KBM-7 (cell line): ENCODE measurements at regions not wholly inside any gene's neighbourhood (a gene's known extent, or its start where the extent isn't known, plus 50 kb on each side); places are given as distances from the start of the nearest gene placed in this dataset.

Source experiments
- DNase-seq: peaks from one replicate; pipeline ENCODE4 v3.0.0-alpha.2; 2015
- in situ Hi-C: fragments of 300-500 bp; cut with MboI; formaldehyde crosslinking; loops from 2 replicates; pipeline ENCODE4 v1.14.3; 2020; ENCODE audit warnings: low sequenced_read_pairs, low pct_unique_long_range_greater_than_20kb, mixed read lengths

- in situ Hi-C loops: no loop called here
- DNase-seq: no peak
Observed at GRCh38 chr12:75613981-75614380, 102.6 kb upstream of the KRR1 start.

GRCh38 chr12:75611041-75611440 lies 99.6 kb upstream of the KRR1 start:
- in situ Hi-C loops: no loop called here
- DNase-seq: no peak

- in situ Hi-C loops: no loop called here
- no peak for DNase-seq
Observed at GRCh38 chr12:75606956-75607355, 95.5 kb upstream of the KRR1 start.

- no peak for DNase-seq
- in situ Hi-C loops: no loop called here
Observed at GRCh38 chr12:75606151-75606550, 94.7 kb upstream of the KRR1 start.

GRCh38 chr12:75603475-75603874 lies 92.1 kb upstream of the KRR1 start:
- no peak for DNase-seq
- in situ Hi-C loops: no loop called here

GRCh38 chr12:75602106-75602505 lies 90.7 kb upstream of the KRR1 start:
- in situ Hi-C loops: no loop called here
- DNase-seq: no peak

GRCh38 chr12:75600146-75600545 lies 88.7 kb upstream of the KRR1 start:
- no peak for DNase-seq
- in situ Hi-C loops: no loop called here

GRCh38 chr12:75599061-75599460 lies 87.7 kb upstream of the KRR1 start:
- no peak for DNase-seq
- in situ Hi-C loops: no loop called here

- DNase-seq: no peak
- in situ Hi-C loops: no loop called here
Observed at GRCh38 chr12:75596406-75596805, 85.0 kb upstream of the KRR1 start.

- in situ Hi-C loops: no loop called here
- DNase-seq: no peak
Observed at GRCh38 chr12:75592638-75593335, 81.4 kb upstream of the KRR1 start.

GRCh38 chr12:75592086-75592485 lies 80.7 kb upstream of the KRR1 start:
- no peak for DNase-seq
- in situ Hi-C loops: no loop called here

GRCh38 chr12:75591628-75592027 lies 80.2 kb upstream of the KRR1 start:
- DNase-seq: no peak
- in situ Hi-C loops: no loop called here

GRCh38 chr12:75589801-75590200 lies 78.4 kb upstream of the KRR1 start:
- in situ Hi-C loops: no loop called here

GRCh38 chr12:75587340-75588106 lies 76.1 kb upstream of the KRR1 start:
- in situ Hi-C loops: no loop called here
- DNase-seq: no peak

More at GRCh38 chr12:75589801-75590200, 78.4 kb upstream of the KRR1 start:
- DNase-seq: no peak

- in situ Hi-C loops: no loop called here
Observed at GRCh38 chr12:75585330-75585729, 73.9 kb upstream of the KRR1 start.

GRCh38 chr12:75583355-75583754 lies 71.9 kb upstream of the KRR1 start:
- in situ Hi-C loops: no loop called here

More at GRCh38 chr12:75585330-75585729, 73.9 kb upstream of the KRR1 start:
- no peak for DNase-seq

GRCh38 chr12:75581515-75581914 lies 70.1 kb upstream of the KRR1 start:
- in situ Hi-C loops: no loop called here
- DNase-seq: no peak

More at GRCh38 chr12:75583355-75583754, 71.9 kb upstream of the KRR1 start:
- no peak for DNase-seq

GRCh38 chr12:75579552-75579951 lies 68.1 kb upstream of the KRR1 start:
- DNase-seq: no peak
- in situ Hi-C loops: no loop called here

GRCh38 chr12:75578546-75578945 lies 67.1 kb upstream of the KRR1 start:
- DNase-seq: no peak
- in situ Hi-C loops: no loop called here

- in situ Hi-C loops: no loop called here
- no peak for DNase-seq
Observed at GRCh38 chr12:75577812-75578211, 66.4 kb upstream of the KRR1 start.
